ENCODE measurements at regions not wholly inside any gene's neighbourhood (a gene's known extent, or its start where the extent isn't known, plus 50 kb on each side); places are given as distances from the start of the nearest gene placed in this dataset.

DNA sequence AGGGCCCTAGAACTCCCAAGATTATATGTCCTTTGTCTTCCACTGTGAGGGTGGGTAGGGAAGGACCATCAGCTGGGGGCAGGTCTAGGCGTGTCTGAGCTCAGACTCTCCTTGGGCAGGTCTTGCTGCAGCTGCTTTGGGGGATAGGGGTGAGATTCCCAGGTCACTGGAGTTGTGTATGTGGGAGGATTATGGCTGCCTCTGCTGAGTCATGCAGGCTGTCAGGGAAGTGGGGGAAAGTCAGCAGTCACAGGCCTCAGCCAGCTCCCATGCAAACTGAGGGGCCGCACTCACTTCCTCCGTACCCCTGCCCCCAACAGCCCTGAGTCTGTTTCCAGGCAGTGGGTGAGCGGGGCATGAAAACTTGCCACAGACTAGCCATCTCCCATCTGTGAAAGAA is 600.8 kb downstream of the DIAPH3 start:
- WGBS, 2 donors = 100% methylated on average over 1 to 4 of the region's 4 CpGs
- Histone ChIP-seq H3K4me3 (no peak overlapping the region), H3K36me3 (no peaks in the 10 kb centered on the region), H3K27ac (no peak overlapping the region), H3K9me3 (peaks cover 0 to 14% (median 9%) of the 10 kb centered on the region in 4 donors), H3K4me1 (no peaks in the 10 kb centered on the region), H3K27me3 (no peaks in the 10 kb centered on the region)
- no peak for DNase-seq
- TF ChIP-seq EP300 (IDR thresholded peaks at IDR 0.05) (no peak), POLR2AphosphoS5 (IDR thresholded peaks at IDR 0.05) (no peak), POLR2A (IDR thresholded peaks at IDR 0.05) (no peak), CTCF (IDR thresholded peaks at IDR 0.05) (no peak)
- ATAC-seq (ENCODE audit: low FRiP score in 2 of 2) = no peak

DNA sequence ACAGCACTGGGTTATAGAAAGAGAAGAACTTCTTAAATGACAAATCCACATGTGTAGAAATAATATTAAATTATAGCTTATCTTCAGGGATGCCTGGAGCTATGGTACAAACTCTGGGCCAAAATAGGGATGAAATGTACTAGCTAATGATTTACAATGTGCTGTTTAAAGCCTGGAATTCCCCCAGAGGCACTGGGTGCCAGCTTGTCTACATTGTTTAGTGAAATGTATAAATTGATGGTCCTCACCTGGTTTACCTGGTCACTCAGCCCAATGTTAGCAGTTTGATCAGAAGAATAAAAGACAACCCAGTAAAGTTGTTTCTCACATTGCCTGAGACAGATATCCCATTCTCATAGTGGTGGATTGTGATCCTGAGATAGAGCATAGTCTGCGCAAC is 597.2 kb downstream of the DIAPH3 start:
- TF ChIP-seq CTCF (IDR thresholded peaks at IDR 0.05) = no peak
- TF ChIP-seq EP300 (IDR thresholded peaks at IDR 0.05) = no peak
- TF ChIP-seq POLR2A (IDR thresholded peaks at IDR 0.05) = no peak
- TF ChIP-seq POLR2AphosphoS5 (IDR thresholded peaks at IDR 0.05) = no peak
- DNase-seq (no peak), ATAC-seq (ENCODE audit: low FRiP score in 2 of 2) (no peak)
- H3K27me3 ChIP-seq = no peaks in the 10 kb centered on the region
- H3K4me3 ChIP-seq = no peak overlapping the region
- peaks cover 0 to 9% (median 3%) of the 10 kb centered on the region in 4 donors for H3K9me3 ChIP-seq
- WGBS, 2 donors = 97 to 100% methylated on average over 1 of the region's 1 CpG
- no peaks in the 10 kb centered on the region for H3K4me1 ChIP-seq
- H3K36me3 ChIP-seq = no peaks in the 10 kb centered on the region
- no peak overlapping the region for H3K27ac ChIP-seq

- no peak for DNase-seq
- Histone ChIP-seq H3K27me3 (no peaks in the 10 kb centered on the region), H3K4me1 (no peaks in the 10 kb centered on the region), H3K36me3 (no peaks in the 10 kb centered on the region), H3K27ac (no peak overlapping the region), H3K4me3 (no peak overlapping the region), H3K9me3 (no peaks in the 10 kb centered on the region)
- TF ChIP-seq EP300 (IDR thresholded peaks at IDR 0.05) = no peak
- TF ChIP-seq POLR2AphosphoS5 (IDR thresholded peaks at IDR 0.05) = no peak
- TF ChIP-seq CTCF (IDR thresholded peaks at IDR 0.05) = no peak
- TF ChIP-seq POLR2A (IDR thresholded peaks at IDR 0.05) = no peak
- no peak for ATAC-seq (ENCODE audit: low FRiP score in 2 of 2)
- WGBS, 2 donors = 40% methylated on average over 4 of the region's 4 CpGs
Measured at GRCh38 chr13:59568306-59568705, 595.4 kb downstream of the DIAPH3 start.

DNA sequence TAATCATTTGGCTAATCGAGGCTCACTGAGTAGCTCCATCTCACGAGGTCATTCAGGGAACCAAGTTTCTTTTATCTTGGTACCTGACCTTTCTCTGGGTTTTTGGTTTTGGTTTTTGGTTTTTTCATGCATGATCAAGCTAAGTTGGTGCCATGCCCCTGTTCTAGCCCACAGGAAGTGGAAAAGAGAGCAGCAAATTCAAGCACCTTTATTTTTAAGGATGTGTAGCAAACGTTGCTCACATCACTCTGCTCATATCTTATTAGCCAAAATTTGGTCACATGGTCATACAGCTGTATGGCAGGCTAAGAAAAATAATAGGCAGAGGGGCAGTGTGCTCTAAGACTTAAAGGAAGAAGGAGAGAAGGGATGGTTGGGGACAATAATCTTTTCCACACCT is 593.5 kb downstream of the DIAPH3 start:
- Histone ChIP-seq H3K4me1 (no peaks in the 10 kb centered on the region), H3K27ac (no peak overlapping the region), H3K4me3 (no peak overlapping the region), H3K36me3 (no peaks in the 10 kb centered on the region), H3K9me3 (no peaks in the 10 kb centered on the region), H3K27me3 (no peaks in the 10 kb centered on the region)
- no peak for DNase-seq
- TF ChIP-seq POLR2AphosphoS5 (IDR thresholded peaks at IDR 0.05) = no peak
- no peak for TF ChIP-seq CTCF (IDR thresholded peaks at IDR 0.05)
- no peak for TF ChIP-seq EP300 (IDR thresholded peaks at IDR 0.05)
- TF ChIP-seq POLR2A (IDR thresholded peaks at IDR 0.05) = no peak
- WGBS, 2 donors = 80 to 84% methylated on average over 3 of the region's 3 CpGs
- no peak for ATAC-seq (ENCODE audit: low FRiP score in 2 of 2)

- Histone ChIP-seq H3K4me1 (no peaks in the 10 kb centered on the region), H3K9me3 (no peaks in the 10 kb centered on the region), H3K27ac (no peak overlapping the region), H3K36me3 (no peaks in the 10 kb centered on the region), H3K4me3 (no peak overlapping the region), H3K27me3 (no peaks in the 10 kb centered on the region)
- no peak for DNase-seq
- 82 to 92% methylated on average over 2 of the region's 2 CpGs for WGBS, 2 donors
- no peak for ATAC-seq (ENCODE audit: low FRiP score in 2 of 2)
- no peak for TF ChIP-seq POLR2AphosphoS5 (IDR thresholded peaks at IDR 0.05)
- TF ChIP-seq CTCF (IDR thresholded peaks at IDR 0.05) = no peak
- no peak for TF ChIP-seq EP300 (IDR thresholded peaks at IDR 0.05)
- no peak for TF ChIP-seq POLR2A (IDR thresholded peaks at IDR 0.05)
Measured at GRCh38 chr13:59584101-59584500, 579.6 kb downstream of the DIAPH3 start.

Measured in upper lobe of left lung (tissue), 6 donors.